ENCODE measurements at regions not wholly inside any gene's neighbourhood (a gene's known extent, or its start where the extent isn't known, plus 50 kb on each side); places are given as distances from the start of the nearest gene placed in this dataset.
"Not testable (repeated sequence)": the region's sequence is repeated elsewhere in the genome, so short reads cannot be mapped to it uniquely, and the experiment has no call there.

DNA sequence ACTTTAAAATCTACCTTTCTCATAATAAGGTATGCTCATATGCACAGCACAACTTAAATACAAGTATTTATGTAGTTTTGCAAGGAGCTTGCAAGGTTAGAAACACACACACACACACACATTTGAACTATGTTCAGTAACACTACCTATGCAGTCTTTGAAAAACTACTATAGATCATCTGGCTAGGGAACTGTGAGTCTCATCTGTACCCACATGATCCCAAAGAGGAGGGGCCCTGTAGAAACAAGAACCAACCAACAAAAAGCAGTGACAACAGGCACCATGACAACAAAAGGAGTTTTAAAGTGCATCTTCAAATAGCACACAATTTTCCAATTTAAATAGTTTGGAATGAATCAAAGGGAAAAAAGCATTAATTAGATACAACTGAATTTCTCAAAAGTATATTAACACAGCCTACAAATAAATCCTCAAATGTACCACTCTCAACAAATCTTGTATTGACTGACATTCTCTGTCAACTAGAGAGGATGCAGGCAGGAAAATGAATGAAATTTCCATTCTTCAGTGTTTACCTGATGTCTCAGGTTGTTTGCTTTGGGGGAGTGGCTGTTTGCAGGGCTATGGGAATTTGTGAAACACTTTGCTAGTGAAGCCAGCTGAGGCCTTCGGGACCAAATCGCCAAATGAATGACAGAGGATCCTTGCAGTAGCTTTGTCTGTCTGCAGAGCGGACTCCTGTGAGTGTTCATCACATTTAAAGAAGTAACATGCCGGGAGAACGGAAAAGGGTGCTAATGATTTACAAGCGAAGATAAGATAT lies 297.6 kb downstream of the BCL2L11 start:
- TF ChIP-seq, protein P1, sequence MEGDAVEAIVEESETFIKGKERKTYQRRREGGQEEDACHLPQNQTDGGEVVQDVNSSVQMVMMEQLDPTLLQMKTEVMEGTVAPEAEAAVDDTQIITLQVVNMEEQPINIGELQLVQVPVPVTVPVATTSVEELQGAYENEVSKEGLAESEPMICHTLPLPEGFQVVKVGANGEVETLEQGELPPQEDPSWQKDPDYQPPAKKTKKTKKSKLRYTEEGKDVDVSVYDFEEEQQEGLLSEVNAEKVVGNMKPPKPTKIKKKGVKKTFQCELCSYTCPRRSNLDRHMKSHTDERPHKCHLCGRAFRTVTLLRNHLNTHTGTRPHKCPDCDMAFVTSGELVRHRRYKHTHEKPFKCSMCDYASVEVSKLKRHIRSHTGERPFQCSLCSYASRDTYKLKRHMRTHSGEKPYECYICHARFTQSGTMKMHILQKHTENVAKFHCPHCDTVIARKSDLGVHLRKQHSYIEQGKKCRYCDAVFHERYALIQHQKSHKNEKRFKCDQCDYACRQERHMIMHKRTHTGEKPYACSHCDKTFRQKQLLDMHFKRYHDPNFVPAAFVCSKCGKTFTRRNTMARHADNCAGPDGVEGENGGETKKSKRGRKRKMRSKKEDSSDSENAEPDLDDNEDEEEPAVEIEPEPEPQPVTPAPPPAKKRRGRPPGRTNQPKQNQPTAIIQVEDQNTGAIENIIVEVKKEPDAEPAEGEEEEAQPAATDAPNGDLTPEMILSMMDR (IDR thresholded peaks at IDR 0.05), result not testable (repeated sequence)
- TF ChIP-seq EZH2, EZH2phosphoT487 (IDR thresholded peaks at IDR 0.05): not testable (repeated sequence)

Measured in neural progenitor cell (in vitro differentiated cells).